Pons (tissue), 1 donor: ENCODE measurements at regions not wholly inside any gene's neighbourhood (a gene's known extent, or its start where the extent isn't known, plus 50 kb on each side); places are given as distances from the start of the nearest gene placed in this dataset.
"Not testable (repeated sequence)": the region's sequence is repeated elsewhere in the genome, so short reads cannot be mapped to it uniquely, and the experiment has no call there.

ENCODE experiments used
- DNase-seq: peaks from one replicate; pipeline ENCODE4 v3.0.0-alpha.2; 2016; ENCODE audit warnings: low spot score

- peak; percentile 57 for DNase-seq
These were observed 54.2 kb upstream of the SEC14L1 start for GRCh38 chr17:77086433-77087010.

- DNase-seq: no peak
These were observed 52.9 kb upstream of the SEC14L1 start for GRCh38 chr17:77087650-77088454.

DNA sequence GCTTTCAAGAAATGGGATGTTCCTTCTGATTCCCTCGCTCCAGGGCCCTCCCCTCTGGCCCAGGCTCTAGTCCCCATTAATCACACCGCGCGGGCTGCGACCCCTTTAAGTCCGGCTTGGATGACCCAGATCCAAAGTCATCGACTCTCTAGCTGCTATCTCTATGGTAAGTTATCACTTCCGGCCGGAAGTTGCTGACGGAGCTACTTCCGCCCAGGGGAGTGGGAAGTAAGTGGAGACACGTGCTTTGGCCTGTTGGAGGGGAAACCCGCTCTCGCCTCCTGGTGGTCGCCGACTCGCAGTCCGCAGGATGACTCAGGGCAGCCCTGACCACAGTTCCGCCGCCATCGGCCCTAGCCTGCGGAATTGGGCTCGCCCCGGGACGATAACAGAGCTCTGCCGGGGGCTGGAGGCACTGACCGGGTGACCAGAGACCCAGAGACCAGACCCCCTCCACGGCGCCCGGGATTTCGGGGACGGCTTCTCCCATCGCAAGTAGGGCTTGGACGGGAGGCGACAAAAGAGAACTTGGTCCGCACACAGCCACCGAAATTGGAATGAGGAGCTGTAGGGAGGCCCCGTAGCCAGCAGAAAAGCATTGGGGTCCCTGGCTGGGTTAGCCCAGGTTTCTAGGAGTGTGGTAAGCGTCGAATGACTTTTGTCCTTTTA lies 52.2 kb upstream of the SEC14L1 start:
- peak; percentile 97 for DNase-seq

GRCh38 chr17:77089124-77089490 lies 51.7 kb upstream of the SEC14L1 start:
- DNase-seq: no peak

GRCh38 chr17:77089949-77090348 lies 50.8 kb upstream of the SEC14L1 start:
- DNase-seq: not testable (repeated sequence)

- DNase-seq: no peak
These were observed 50.3 kb upstream of the SEC14L1 start for GRCh38 chr17:77090476-77090875.
